ENCODE measurements at regions not wholly inside any gene's neighbourhood (a gene's known extent, or its start where the extent isn't known, plus 50 kb on each side); places are given as distances from the start of the nearest gene placed in this dataset.

DNA sequence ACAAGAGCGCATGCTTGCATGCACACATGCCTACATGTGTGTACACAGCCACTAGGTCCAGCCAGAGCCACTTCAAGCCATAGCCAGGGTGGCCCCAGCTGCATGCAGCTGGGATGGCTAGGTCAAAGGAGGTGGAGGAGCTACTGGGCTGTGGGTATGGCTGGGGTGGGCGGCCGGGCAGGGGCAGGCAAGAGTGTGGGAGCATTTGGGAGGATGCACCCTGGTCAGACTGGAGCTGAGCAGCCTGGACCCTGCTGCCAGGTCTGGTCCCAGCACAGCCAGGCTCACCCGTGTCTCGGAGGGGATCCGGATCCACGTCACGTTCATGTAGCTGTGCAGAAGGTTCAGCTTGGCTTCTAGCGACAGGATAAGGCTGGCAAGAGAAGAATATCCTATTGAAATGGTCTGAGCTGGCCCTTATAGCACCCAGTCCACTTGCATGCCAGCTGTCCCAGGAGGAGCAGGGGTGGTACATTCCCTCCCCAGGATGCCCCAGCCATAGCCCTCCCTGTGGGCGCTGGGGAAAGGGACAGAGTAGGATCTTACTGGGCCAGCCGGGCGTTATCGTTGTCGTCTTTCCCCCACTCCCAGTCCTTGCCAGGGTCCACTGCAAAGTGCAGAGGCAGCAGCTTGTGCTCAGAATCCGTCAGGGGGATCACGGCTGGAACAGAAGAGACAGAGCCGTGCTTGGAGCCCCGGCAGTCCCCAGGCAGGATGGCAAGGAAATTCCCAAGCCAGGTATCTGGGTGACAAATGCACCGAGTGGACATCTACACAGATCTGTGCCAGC, 160.5 kb downstream of the KLF13 start:
- no peak for DNase-seq (ENCODE audit: low read depth in 3 of 3, low spot score in 1 of 3)

GRCh38 chr15:31487811-31488436, 161.3 kb downstream of the KLF13 start:
- no peak for DNase-seq (ENCODE audit: low read depth in 3 of 3, low spot score in 1 of 3)

DNA sequence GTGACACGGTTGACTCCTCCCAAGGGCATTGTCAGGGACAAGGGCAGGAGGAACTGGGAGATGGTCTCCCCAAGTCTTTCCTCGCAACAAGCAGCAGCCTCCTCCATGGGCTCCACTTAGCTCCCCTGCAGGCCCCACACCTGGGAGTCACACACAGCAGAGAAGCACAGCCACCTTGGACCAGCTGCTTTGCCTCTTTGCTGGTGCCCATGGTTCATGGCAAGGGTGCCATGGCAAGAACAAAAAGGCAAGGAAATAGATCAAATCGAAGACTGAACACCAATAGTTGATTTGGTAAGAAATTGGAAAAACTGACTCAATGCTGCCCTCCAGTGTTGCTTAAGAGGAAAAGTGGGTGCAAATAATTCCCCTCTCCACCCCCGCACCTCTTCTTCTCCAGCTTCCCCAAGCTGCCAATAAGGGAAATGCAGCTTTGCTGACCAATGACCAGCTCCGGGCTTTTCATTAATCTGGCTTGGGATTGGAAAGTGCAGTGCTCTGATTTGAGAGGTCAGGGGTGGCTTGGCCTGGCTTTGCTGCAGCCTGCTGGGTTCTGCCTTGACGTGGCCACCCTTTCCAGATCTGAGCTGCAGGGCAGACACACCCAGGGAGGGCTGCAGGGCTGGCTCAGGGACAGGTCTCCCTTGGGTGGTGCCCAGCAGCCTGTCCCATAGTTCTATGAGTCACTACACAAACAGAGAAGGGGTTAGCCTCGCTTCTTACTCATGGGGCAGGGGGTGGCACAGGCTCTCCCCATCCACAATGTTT, 162.0 kb downstream of the KLF13 start:
- DNase-seq (ENCODE audit: low read depth in 3 of 3, low spot score in 1 of 3), result no peak

DNA sequence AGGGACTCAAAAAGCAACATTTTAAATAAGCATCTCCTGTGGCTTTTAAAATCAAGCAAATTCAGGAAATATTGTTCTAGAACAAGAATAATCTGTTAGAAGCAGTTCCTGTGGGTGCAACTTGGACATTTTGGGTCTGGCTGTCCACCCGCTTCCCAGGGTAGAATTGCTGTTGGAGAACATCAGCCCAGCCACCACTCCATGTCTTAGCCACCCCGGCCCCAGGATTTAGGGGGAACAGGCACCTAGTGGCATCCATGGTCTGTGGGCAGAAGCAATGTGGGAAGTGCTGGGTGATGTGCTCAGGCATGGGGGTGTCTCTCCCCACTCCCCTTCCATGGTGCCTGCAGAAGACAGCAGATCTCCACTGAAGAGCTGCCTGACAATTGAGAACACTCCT, 162.6 kb downstream of the KLF13 start:
- DNase-seq (ENCODE audit: low read depth in 3 of 3, low spot score in 1 of 3), result no peak

- DNase-seq (ENCODE audit: low read depth in 3 of 3, low spot score in 1 of 3), result peak in 1 of 3 donors; percentile 22
These were observed 163.4 kb downstream of the KLF13 start for GRCh38 chr15:31489801-31490646.

DNA sequence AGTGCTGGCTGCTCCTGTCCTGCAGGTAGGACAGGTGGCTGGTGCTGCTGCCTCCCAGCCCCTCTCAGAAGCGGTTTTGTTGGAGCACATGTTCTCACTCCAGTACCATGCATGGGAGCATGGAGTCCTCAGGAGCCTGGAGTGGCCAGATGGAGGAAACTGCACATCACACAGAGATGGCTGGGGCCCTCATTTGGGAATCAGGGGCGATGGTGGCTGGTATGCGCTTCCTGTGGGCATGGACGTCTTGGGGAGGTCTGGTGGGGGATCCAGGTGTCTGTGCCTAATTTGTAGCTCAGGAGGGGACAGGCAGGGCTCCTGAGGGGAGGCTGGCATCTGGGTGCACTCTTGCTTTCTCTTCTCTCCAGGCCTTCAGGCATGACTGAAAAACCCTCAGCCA, 168.2 kb downstream of the KLF13 start:
- no peak for DNase-seq (ENCODE audit: low read depth in 3 of 3, low spot score in 1 of 3)

GRCh38 chr15:31495281-31495680, 168.6 kb downstream of the KLF13 start:
- no peak for DNase-seq (ENCODE audit: low read depth in 3 of 3, low spot score in 1 of 3)

GRCh38 chr15:31497838-31498237, 171.2 kb downstream of the KLF13 start:
- DNase-seq (ENCODE audit: low read depth in 3 of 3, low spot score in 1 of 3), result no peak

DNA sequence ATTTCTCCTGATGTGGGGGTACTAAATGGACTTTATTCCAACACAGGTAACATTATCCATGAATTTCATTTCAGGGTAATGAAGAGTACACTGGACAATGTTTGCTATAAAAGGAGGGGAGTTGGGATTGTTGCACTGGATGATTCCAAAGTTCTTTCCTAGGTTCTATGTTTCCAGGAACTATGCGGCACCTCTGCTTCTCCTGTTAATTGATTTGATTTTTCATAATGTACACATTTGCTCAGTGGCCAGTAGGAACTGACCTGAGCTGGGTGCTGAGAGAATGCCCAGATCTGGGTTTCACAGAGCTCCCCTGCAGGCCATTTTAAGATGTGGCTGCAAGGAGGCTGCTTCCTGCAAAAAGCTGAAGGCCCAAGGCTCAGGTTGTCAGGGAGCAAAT, 171.7 kb downstream of the KLF13 start:
- DNase-seq (ENCODE audit: low read depth in 3 of 3, low spot score in 1 of 3), result no peak

DNA sequence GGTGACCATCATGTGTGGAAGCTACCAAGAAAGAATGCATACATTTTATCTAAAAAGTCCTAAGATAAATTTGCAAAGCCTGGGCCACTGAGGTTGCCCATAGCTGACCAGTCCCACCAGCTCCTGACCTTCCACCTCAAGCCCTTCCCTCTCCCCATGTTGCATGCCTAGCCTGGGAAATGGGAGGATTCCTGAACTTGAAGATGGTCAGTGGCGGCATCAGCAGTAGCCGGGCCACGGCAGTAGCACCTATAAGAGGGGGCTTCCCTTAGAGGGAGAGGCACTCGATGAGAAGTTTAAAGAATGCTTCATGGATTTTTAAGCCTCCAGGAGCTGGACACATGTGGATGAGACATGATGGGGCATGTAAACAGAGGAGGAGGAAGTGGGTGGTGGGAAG, 172.1 kb downstream of the KLF13 start:
- DNase-seq (ENCODE audit: low read depth in 3 of 3, low spot score in 1 of 3), result no peak

DNA sequence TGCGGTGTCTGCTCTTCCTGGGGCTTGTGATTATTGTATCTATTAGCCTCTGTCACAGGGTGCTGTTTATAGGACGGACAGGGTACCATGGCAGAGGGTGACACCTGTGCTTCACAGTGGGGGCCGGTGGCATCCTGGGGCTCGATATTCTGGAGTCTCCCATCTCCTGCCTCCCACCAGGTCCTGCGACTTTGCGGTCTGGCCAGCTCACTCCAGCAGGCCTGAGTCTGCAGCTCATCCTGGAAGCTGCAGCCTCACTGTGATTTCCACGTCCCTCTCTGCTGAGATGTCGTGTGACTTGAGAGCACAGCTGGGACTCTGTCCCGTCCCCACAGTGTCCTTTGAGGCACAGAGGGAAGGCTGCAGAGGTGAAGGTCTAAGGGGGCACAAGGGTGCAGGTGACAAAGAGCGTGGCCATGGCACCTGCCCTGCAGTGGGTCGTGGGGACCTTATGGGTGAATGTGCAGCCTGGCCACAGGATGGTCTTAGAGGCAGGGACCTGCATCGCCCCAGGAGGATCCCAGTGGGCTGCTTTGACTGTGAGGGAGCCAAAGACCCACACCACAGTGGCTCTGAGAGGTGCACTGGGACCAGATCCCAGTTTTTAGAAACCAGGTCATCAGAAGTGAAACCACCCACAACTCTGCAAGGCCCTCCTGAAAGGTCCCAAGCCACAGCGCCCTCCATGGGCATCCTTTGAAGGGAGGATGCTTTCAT, 172.8 kb downstream of the KLF13 start:
- no peak for DNase-seq (ENCODE audit: low read depth in 3 of 3, low spot score in 1 of 3)

GRCh38 chr15:31499953-31500765, 173.5 kb downstream of the KLF13 start:
- no peak for DNase-seq (ENCODE audit: low read depth in 3 of 3, low spot score in 1 of 3)

DNA sequence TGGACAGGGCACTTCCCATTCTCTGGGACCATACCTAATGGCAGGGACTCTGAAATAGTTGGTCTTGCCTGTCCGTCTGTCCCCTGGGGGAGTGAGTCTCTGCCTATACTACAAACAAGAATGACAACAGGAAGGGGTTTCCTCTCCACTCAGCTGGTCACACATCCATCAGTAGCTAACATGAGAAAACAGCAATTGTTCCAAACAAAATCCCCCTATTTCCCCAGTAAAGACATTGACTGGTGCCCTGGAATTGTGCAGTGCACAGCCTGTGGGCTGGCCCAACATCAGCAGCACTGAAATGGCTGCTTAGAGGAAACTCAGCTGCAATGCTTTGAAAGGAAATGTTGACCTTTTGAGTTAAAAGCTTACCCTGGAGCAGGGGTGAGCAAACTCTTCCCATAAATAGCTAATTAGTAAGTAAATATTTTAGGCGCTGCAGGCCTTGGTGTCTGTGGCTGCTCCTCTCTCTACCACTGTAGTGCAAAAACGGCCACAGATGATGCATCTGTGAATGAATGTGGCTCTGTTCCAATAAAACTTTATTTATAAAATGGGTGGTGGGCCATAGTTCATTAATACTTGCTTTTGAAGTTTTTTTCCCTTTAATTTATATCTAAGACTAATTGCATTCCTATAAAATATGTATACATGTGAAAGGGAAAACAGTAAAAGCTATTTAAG, 174.3 kb downstream of the KLF13 start:
- DNase-seq (ENCODE audit: low read depth in 3 of 3, low spot score in 1 of 3), result no peak

DNA sequence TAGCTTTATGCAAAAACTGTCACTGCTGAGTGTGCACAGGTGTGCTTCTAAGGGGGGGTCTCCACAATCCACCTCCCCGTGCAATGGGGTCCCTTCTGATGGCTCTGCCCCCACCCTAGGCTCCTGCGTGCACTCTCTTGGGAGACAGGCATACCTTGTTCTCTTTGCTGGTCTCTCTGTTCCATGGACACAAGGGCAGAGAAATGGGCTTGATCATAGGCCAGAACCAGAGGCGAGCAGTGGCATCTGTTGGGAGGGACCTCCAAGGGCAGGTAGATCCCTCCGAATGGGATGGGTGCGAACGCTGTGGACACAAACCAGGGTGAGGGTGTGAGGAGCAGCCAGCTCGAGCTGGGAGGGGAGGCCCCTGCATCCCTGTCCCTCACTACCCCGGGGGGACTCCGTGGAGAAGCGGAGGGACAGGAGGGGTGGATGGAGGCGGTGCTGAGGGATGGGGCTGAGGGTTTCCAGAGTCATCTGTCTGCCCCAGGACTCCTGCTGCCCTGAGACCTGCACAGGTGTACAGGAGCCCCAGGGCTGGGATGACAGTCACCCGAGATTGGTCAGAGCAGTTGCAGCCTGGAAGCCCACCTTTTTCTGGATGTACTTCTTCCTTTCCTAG, 175.0 kb downstream of the KLF13 start:
- no peak for DNase-seq (ENCODE audit: low read depth in 3 of 3, low spot score in 1 of 3)

DNA sequence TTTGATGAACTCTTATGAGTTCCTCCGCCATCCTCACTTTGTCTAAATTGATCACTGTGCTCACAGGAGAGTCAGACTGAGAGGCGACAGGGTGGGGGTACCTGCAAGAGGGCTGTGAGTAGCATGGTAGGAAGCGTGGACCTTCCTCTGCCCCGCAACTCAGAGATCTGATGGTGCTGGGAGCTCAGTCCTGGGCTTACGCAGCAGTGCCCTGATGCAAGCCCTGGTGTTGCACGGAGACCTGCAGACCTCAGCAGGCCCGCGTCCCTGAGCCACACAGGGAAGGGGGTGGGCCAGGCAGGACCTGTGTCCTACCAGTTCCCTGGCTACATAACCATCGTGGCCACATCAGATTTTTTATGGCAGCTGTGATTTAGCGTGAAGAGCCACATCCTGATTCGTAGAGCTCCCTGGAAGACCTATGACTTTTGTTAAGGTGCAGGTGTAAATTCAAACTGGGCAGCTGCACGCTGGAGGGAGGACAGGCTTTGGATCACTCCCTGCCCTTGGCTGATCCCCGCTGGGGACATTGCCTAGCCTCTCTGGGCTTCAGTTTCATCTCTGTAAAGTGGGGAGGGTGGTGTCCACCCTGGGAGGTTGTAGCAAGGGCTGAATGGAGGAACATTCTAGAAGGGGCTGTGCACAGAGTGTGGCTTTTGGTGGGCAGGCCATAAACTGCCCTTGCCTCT, 176.1 kb downstream of the KLF13 start:
- no peak for DNase-seq (ENCODE audit: low read depth in 3 of 3, low spot score in 1 of 3)

GRCh38 chr15:31503256-31503655, 176.6 kb downstream of the KLF13 start:
- no peak for DNase-seq (ENCODE audit: low read depth in 3 of 3, low spot score in 1 of 3)

DNA sequence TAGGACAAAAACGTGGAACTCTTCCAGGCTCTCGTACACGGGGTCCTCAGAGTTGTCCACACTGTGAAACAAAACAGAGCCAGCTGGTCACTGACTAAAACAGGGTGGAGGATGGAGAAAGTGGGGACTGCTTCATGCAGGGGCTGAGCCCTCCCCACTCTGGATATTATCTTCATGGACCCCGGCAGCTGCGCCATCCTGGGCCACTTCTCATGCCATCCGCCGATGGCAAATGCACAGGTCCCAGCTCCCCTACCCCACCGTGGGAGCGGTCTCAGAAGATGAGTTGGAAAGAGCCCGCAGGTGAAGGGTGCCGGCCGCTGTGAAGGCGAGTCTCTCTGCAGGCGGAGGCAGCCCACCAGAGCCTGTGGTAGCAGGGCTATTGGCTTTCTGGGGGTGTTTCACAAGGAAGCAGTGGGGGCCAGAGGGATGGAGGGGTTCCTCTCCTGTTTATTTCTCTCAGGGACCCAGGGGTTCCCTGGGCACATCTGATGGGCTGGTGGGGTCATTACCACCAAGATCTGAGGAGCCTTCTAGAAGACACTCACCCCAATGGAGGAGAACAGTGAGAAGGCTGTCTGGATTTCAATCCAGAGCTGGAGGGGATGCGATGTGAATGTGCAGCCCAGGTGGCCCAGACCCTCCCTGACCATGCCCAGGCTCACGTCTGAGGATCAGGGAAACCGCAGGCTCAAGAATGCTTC, 177.3 kb downstream of the KLF13 start:
- DNase-seq (ENCODE audit: low read depth in 3 of 3, low spot score in 1 of 3), result no peak

GRCh38 chr15:31504462-31504839, 177.8 kb downstream of the KLF13 start:
- DNase-seq (ENCODE audit: low read depth in 3 of 3, low spot score in 1 of 3), result no peak

All from stimulated activated CD4-positive, alpha-beta T cell treated with anti-CD3 and anti-CD28 coated beads, TNF-alpha, amount 100 ng/mL, for 1 hour (primary cell).